ENCODE measurements at regions not wholly inside any gene's neighbourhood (a gene's known extent, or its start where the extent isn't known, plus 50 kb on each side); places are given as distances from the start of the nearest gene placed in this dataset.
"Not testable (repeated sequence)": the region's sequence is repeated elsewhere in the genome, so short reads cannot be mapped to it uniquely, and the experiment has no call there.

GRCh38 chr4:125794989-125795388, 480.2 kb downstream of the FAT4 start:
- no peak overlapping the region for H3K27ac ChIP-seq
- no peak for TF ChIP-seq POLR2A (IDR thresholded peaks at IDR 0.05)
- TF ChIP-seq, protein P1, sequence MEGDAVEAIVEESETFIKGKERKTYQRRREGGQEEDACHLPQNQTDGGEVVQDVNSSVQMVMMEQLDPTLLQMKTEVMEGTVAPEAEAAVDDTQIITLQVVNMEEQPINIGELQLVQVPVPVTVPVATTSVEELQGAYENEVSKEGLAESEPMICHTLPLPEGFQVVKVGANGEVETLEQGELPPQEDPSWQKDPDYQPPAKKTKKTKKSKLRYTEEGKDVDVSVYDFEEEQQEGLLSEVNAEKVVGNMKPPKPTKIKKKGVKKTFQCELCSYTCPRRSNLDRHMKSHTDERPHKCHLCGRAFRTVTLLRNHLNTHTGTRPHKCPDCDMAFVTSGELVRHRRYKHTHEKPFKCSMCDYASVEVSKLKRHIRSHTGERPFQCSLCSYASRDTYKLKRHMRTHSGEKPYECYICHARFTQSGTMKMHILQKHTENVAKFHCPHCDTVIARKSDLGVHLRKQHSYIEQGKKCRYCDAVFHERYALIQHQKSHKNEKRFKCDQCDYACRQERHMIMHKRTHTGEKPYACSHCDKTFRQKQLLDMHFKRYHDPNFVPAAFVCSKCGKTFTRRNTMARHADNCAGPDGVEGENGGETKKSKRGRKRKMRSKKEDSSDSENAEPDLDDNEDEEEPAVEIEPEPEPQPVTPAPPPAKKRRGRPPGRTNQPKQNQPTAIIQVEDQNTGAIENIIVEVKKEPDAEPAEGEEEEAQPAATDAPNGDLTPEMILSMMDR (IDR thresholded peaks at IDR 0.05), result no peak
- no peaks in the 10 kb centered on the region for H3K27me3 ChIP-seq
- intact Hi-C loops (cut with DNase I), result no loop called here
- no peak for DNase-seq
- 49 to 68% (median 59%) methylated on average over 1 of the region's 1 CpG for WGBS, 4 donors
- H3K4me1 ChIP-seq (replicated peaks in 1 of 2), result no peaks in the 10 kb centered on the region
- no peaks in the 10 kb centered on the region for H3K36me3 ChIP-seq (replicated peaks in 1 of 2)
- no peak overlapping the region for H3K4me3 ChIP-seq
- no peaks in the 10 kb centered on the region for H3K9me3 ChIP-seq (replicated peaks in 1 of 3)

- DNase-seq, result no peak
- no peaks in the 10 kb centered on the region for H3K36me3 ChIP-seq (replicated peaks in 1 of 2)
- no peak overlapping the region for H3K27ac ChIP-seq
- no peak overlapping the region for H3K4me3 ChIP-seq
- no peaks in the 10 kb centered on the region for H3K4me1 ChIP-seq (replicated peaks in 1 of 2)
- H3K9me3 ChIP-seq (replicated peaks in 1 of 3), result no peaks in the 10 kb centered on the region
- intact Hi-C loops (cut with DNase I), result no loop called here
- no peaks in the 10 kb centered on the region for H3K27me3 ChIP-seq
- no peak for TF ChIP-seq POLR2A (IDR thresholded peaks at IDR 0.05)
- WGBS, 4 donors, result 65 to 77% (median 67%) methylated on average over 2 of the region's 2 CpGs
Observed at GRCh38 chr4:125796138-125796537, 481.4 kb downstream of the FAT4 start.

GRCh38 chr4:125797621-125798020, 482.9 kb downstream of the FAT4 start:
- H3K4me3 ChIP-seq; DNase-seq; H3K4me1 ChIP-seq (replicated peaks in 1 of 2); H3K27ac ChIP-seq; H3K36me3 ChIP-seq (replicated peaks in 1 of 2); H3K9me3 ChIP-seq (replicated peaks in 1 of 3); intact Hi-C loops (cut with DNase I); H3K27me3 ChIP-seq: not testable (repeated sequence)
- 77 to 82% (median 79%) methylated on average over 4 of the region's 4 CpGs for WGBS, 4 donors

DNA sequence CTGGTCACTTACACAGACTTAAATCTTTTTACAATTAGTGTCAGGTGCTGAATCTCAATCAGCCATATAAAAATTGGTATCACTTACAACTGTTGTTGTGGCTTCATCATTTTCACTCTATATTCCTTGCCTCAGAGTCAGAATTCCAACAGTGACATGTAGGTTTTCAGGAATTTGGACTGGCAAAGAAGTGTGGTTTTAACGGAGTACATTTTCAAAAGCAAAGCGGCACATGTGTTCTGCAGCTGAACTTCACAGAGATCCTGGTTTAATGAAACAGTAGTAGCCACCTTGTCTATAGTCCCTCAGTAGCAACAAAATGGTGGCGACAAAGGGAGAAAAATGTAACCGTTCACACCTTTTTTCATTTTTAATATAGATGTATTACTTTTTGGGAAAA, 486.6 kb downstream of the FAT4 start:
- no peak for DNase-seq
- H3K27ac ChIP-seq, result no peak overlapping the region
- no peaks in the 10 kb centered on the region for H3K27me3 ChIP-seq
- intact Hi-C loops (cut with DNase I), result no loop called here
- H3K9me3 ChIP-seq (replicated peaks in 1 of 3), result no peaks in the 10 kb centered on the region
- no peaks in the 10 kb centered on the region for H3K36me3 ChIP-seq (replicated peaks in 1 of 2)
- TF ChIP-seq, protein P1 (IDR thresholded peaks at IDR 0.05), result no peak
- no peak for TF ChIP-seq POLR2A (IDR thresholded peaks at IDR 0.05)
- no peak overlapping the region for H3K4me3 ChIP-seq
- no peaks in the 10 kb centered on the region for H3K4me1 ChIP-seq (replicated peaks in 1 of 2)
- 85 to 93% (median 86%) methylated on average over 4 of the region's 4 CpGs for WGBS, 4 donors

- no peak overlapping the region for H3K4me3 ChIP-seq
- no peaks in the 10 kb centered on the region for H3K27me3 ChIP-seq
- WGBS, 4 donors, result 39 to 75% (median 54%) methylated on average over 1 of the region's 1 CpG
- no peak overlapping the region for H3K27ac ChIP-seq
- TF ChIP-seq, protein P1 (IDR thresholded peaks at IDR 0.05), result no peak
- no peak for TF ChIP-seq POLR2A (IDR thresholded peaks at IDR 0.05)
- intact Hi-C loops (cut with DNase I), result no loop called here
- no peaks in the 10 kb centered on the region for H3K36me3 ChIP-seq (replicated peaks in 1 of 2)
- DNase-seq, result no peak
- no peaks in the 10 kb centered on the region for H3K4me1 ChIP-seq (replicated peaks in 1 of 2)
- H3K9me3 ChIP-seq (replicated peaks in 1 of 3), result no peaks in the 10 kb centered on the region
Observed at GRCh38 chr4:125801924-125802323, 487.2 kb downstream of the FAT4 start.
